AG04449 (cell line): ENCODE measurements at regions not wholly inside any gene's neighbourhood (a gene's known extent, or its start where the extent isn't known, plus 50 kb on each side); places are given as distances from the start of the nearest gene placed in this dataset.
A peak's percentile ranks its signal among the peaks of the same experiment; 100 is the strongest.
"Not testable (repeated sequence)": the region's sequence is repeated elsewhere in the genome, so short reads cannot be mapped to it uniquely, and the experiment has no call there.

Source experiments
- CTCF ChIA-PET: fragments of 350-600 bp; formaldehyde crosslinking; extraction: SDS; loops from one replicate; lab custom pipeline; 2021; ENCODE audit warnings: antibody characterized with exemption; lab: Yijun Ruan, JAX
- POLR2A ChIA-PET: fragments of 400-600, 350-600 bp; formaldehyde crosslinking; extraction: SDS; loops from one replicate; lab custom pipeline; 2020; ENCODE audit warnings: antibody characterized with exemption, inconsistent platforms; lab: Yijun Ruan, JAX
- DNase-seq: peaks from one replicate; pipeline ENCODE4 v3.0.0-alpha.2; 2010; ENCODE audit warnings: low read depth, low spot score
- H3K4me3 ChIP-seq: 2 replicates; pipeline ENCODE4 v1.5.1; 2011; ENCODE audit warnings: low read depth, mild to moderate bottlenecking, control low read depth, low read length
- CTCF ChIP-seq: IDR thresholded peaks from one replicate; pipeline ENCODE4 v1.5.1; 2011; ENCODE audit warnings: mild to moderate bottlenecking, moderate library complexity, low read length, control low read depth, inconsistent platforms; ENCODE audit not compliant: insufficient read depth; ENCODE audit errors: missing control alignments

- TF ChIP-seq CTCF = no peak
- DNase-seq = no peak
- no peak overlapping the region for H3K4me3 ChIP-seq
- ChIA-PET CTCF (no interaction called here), POLR2A (no interaction called here)
Observed at GRCh38 chr9:6113312-6113711, 97.9 kb upstream of the RANBP6 start.

DNA sequence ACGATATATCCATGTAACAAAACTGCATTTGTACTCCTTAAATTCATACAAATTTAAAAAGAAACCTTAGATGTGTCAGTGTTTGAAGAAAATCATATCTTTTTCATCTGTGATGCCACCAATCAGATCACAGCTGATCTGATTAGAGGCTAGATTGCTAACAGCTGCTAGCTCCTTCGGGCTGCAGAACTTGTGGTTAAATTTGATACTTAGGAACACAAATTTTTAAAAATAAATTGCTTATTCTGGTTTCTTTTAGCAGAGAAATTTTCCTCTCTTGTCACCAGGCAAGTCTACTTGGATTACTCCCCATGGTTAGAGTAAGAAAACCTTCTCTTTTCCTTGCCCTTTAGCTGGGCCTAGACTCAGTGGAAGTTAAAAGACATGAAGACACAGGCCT is 94.6 kb upstream of the RANBP6 start:
- ChIA-PET CTCF (no interaction called here), POLR2A (no interaction called here)
- DNase-seq = no peak
- TF ChIP-seq CTCF = no peak
- H3K4me3 ChIP-seq = no peak overlapping the region

DNA sequence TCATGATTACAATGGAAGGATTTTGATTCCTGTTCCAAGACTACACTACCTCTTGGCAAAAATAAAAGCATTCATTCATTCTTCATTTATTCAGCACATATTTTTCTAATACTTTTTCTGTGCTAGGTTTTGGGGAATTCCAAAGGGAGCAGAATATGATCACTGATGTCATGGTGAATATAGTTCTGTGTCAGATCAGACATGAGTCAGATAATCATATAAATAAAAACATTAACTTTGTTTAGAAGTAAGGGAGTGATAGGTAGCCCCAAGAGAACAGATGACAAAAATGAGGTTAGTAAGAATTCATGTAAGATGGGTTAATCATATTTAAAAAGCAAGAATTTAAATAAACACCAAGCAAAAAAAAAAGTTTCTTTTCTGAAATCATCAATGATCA is 94.1 kb upstream of the RANBP6 start:
- no peak overlapping the region for H3K4me3 ChIP-seq
- no peak for TF ChIP-seq CTCF
- ChIA-PET CTCF (no interaction called here), POLR2A (no interaction called here)
- DNase-seq = no peak

- DNase-seq = no peak
- no peak overlapping the region for H3K4me3 ChIP-seq
- POLR2A ChIA-PET = no interaction called here
- TF ChIP-seq CTCF = peak; percentile 14
- CTCF ChIA-PET = interaction anchor here (0.8 to 2.0 kb wide), 3 partner anchors 51 to 221 kb away, joined by 3 to 6 read pairs (median 4); no protein-coding TSS in a partner anchor
Observed at GRCh38 chr9:6106711-6107339, 91.4 kb upstream of the RANBP6 start.

DNA sequence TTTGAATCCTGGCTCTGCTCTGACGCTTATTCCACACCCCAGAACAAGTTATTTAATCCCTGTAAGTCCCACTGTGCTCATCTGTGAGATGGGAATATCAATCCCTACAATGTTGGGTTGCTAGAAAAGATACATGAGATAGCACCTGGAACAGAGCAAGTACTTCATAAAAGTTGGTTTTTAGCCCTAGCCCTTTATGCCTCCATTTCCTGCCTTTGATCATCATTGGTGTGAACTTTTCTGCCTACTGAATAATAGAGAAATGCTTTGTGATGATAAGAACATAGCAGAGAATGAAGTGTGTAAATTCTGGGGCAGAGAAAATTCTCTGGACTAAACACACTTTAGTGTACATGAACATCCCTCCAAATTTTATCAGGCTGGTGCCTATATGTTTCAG is 90.3 kb upstream of the RANBP6 start:
- POLR2A ChIA-PET = no interaction called here
- DNase-seq = no peak
- no peak for TF ChIP-seq CTCF
- CTCF ChIA-PET = interaction anchor here (1.4 kb wide), 1 partner anchor 220 kb away, joined by 6 read pairs; no protein-coding TSS in a partner anchor
- no peak overlapping the region for H3K4me3 ChIP-seq

GRCh38 chr9:6104406-6104805 is 89.0 kb upstream of the RANBP6 start:
- H3K4me3 ChIP-seq, POLR2A ChIA-PET, CTCF ChIA-PET, DNase-seq: not testable (repeated sequence)

- CTCF ChIA-PET, H3K4me3 ChIP-seq, DNase-seq, POLR2A ChIA-PET: not testable (repeated sequence)
Observed at GRCh38 chr9:6103911-6104310, 88.5 kb upstream of the RANBP6 start.

GRCh38 chr9:6102336-6102987 is 87.0 kb upstream of the RANBP6 start:
- CTCF ChIA-PET, DNase-seq, POLR2A ChIA-PET, H3K4me3 ChIP-seq: not testable (repeated sequence)

- H3K4me3 ChIP-seq, DNase-seq, POLR2A ChIA-PET, CTCF ChIA-PET: not testable (repeated sequence)
Observed at GRCh38 chr9:6101725-6102124, 86.3 kb upstream of the RANBP6 start.

- DNase-seq, H3K4me3 ChIP-seq, CTCF ChIA-PET, POLR2A ChIA-PET: not testable (repeated sequence)
Observed at GRCh38 chr9:6099346-6099745, 83.9 kb upstream of the RANBP6 start.
